Cerebellar cortex (tissue), 1 donor: ENCODE measurements at regions not wholly inside any gene's neighbourhood (a gene's known extent, or its start where the extent isn't known, plus 50 kb on each side); places are given as distances from the start of the nearest gene placed in this dataset.
"Not testable (repeated sequence)": the region's sequence is repeated elsewhere in the genome, so short reads cannot be mapped to it uniquely, and the experiment has no call there.

Experiments used
- DNase-seq: peaks from one replicate; pipeline ENCODE4 v3.0.0-alpha.2; 2015; ENCODE audit warnings: low spot score

- no peak for DNase-seq
Observed at GRCh38 chr13:88223958-88224357, 552.8 kb downstream of the SLITRK5 start.

GRCh38 chr13:88235441-88235840, 564.3 kb downstream of the SLITRK5 start:
- DNase-seq = no peak

GRCh38 chr13:88246239-88246638, 575.1 kb downstream of the SLITRK5 start:
- no peak for DNase-seq

- DNase-seq = no peak
Observed at GRCh38 chr13:88248393-88248792, 577.2 kb downstream of the SLITRK5 start.

- no peak for DNase-seq
Observed at GRCh38 chr13:88257706-88258105, 586.5 kb downstream of the SLITRK5 start.

GRCh38 chr13:88263808-88264207, 592.6 kb downstream of the SLITRK5 start:
- no peak for DNase-seq

GRCh38 chr13:88281841-88282240, 610.7 kb downstream of the SLITRK5 start:
- no peak for DNase-seq

GRCh38 chr13:88285329-88285728, 614.2 kb downstream of the SLITRK5 start:
- no peak for DNase-seq

- DNase-seq = no peak
Observed at GRCh38 chr13:88288326-88288725, 617.2 kb downstream of the SLITRK5 start.

- DNase-seq = not testable (repeated sequence)
Observed at GRCh38 chr13:88291731-88292130, 620.6 kb downstream of the SLITRK5 start.

GRCh38 chr13:88294368-88294767, 623.2 kb downstream of the SLITRK5 start:
- no peak for DNase-seq

- no peak for DNase-seq
Observed at GRCh38 chr13:88303157-88303556, 632.0 kb downstream of the SLITRK5 start.

- DNase-seq = no peak
Observed at GRCh38 chr13:88303605-88304004, 632.4 kb downstream of the SLITRK5 start.

- DNase-seq = no peak
Observed at GRCh38 chr13:88314496-88314895, 643.3 kb downstream of the SLITRK5 start.

- DNase-seq = no peak
Observed at GRCh38 chr13:88329066-88329465, 657.9 kb downstream of the SLITRK5 start.

GRCh38 chr13:88339271-88339741, 668.1 kb downstream of the SLITRK5 start:
- no peak for DNase-seq

- no peak for DNase-seq
Observed at GRCh38 chr13:88345171-88345847, 674.1 kb downstream of the SLITRK5 start.

- no peak for DNase-seq
Observed at GRCh38 chr13:88360761-88361160, 689.6 kb downstream of the SLITRK5 start.

- no peak for DNase-seq
Observed at GRCh38 chr13:88369866-88370265, 698.7 kb downstream of the SLITRK5 start.

GRCh38 chr13:88376760-88377388, 705.7 kb downstream of the SLITRK5 start:
- DNase-seq = no peak

GRCh38 chr13:88377852-88378251, 706.7 kb downstream of the SLITRK5 start:
- no peak for DNase-seq

- DNase-seq = no peak
Observed at GRCh38 chr13:88384542-88384941, 713.4 kb downstream of the SLITRK5 start.

- DNase-seq = no peak
Observed at GRCh38 chr13:88395804-88396203, 724.6 kb downstream of the SLITRK5 start.

GRCh38 chr13:88411696-88412095, 740.5 kb downstream of the SLITRK5 start:
- no peak for DNase-seq
